ENCODE measurements at regions not wholly inside any gene's neighbourhood (a gene's known extent, or its start where the extent isn't known, plus 50 kb on each side); places are given as distances from the start of the nearest gene placed in this dataset.

DNA sequence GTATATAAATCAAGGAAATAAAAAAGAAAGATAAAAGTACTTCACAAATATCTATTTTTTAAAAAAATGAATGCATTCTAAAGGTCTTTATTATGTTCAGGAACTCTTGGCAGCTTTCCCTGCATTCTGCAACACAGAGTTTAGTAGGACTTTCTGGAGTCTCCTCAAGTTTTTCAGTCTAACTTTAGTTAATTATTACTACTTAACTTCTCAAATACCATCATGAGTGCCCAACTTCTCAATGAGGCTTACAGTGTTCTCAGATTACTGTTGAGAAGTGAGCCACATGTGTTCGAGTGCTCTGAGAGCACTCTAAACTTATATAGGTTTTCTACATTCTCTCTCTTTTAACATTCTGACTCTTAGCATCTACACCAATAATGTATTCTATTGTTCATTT is 1852.9 kb upstream of the PCDH10 start:
- H3K9me3 Mint-ChIP-seq: peaks cover 28% of the 10 kb centered on the region
- no peak overlapping the region for H3K27ac Mint-ChIP-seq
- peaks cover 2% of the 10 kb centered on the region; the same call in 1 of the 2 replicates for H3K27me3 Mint-ChIP-seq (ENCODE audit: insufficient read depth)
- no peaks in the 10 kb centered on the region for H3K4me1 Mint-ChIP-seq (ENCODE audit: low read depth)
- H3K36me3 Mint-ChIP-seq (ENCODE audit: low read depth): no peaks in the 10 kb centered on the region
- DNase-seq: no peak
- TF ChIP-seq, protein P1, sequence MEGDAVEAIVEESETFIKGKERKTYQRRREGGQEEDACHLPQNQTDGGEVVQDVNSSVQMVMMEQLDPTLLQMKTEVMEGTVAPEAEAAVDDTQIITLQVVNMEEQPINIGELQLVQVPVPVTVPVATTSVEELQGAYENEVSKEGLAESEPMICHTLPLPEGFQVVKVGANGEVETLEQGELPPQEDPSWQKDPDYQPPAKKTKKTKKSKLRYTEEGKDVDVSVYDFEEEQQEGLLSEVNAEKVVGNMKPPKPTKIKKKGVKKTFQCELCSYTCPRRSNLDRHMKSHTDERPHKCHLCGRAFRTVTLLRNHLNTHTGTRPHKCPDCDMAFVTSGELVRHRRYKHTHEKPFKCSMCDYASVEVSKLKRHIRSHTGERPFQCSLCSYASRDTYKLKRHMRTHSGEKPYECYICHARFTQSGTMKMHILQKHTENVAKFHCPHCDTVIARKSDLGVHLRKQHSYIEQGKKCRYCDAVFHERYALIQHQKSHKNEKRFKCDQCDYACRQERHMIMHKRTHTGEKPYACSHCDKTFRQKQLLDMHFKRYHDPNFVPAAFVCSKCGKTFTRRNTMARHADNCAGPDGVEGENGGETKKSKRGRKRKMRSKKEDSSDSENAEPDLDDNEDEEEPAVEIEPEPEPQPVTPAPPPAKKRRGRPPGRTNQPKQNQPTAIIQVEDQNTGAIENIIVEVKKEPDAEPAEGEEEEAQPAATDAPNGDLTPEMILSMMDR (IDR thresholded peaks at IDR 0.05): no peak
- H3K4me3 Mint-ChIP-seq: no peak overlapping the region

DNA sequence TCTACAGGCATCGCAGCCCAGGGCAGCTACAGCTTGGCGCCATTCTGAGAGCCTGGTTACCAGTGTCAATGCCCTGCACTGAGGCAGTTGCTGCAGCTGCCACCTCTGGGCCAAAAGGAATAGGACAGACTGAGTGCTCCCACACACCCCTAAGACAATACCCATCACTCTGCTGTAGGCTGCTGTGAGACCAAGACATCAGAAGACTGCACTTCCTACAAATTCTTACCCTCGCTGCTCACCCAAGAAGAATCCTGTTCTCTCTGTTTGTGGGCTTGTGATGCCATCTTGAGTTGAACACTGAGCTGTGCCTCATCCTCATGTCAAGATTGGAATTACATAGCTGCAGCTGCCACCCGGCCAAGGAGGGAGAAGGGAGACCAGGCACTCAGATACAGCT is 1847.0 kb upstream of the PCDH10 start:
- TF ChIP-seq, protein P1 (IDR thresholded peaks at IDR 0.05): no peak
- Mint-ChIP-seq H3K4me1 (ENCODE audit: low read depth) (no peaks in the 10 kb centered on the region), H3K9me3 (peaks cover 26% of the 10 kb centered on the region), H3K27ac (no peak overlapping the region), H3K36me3 (ENCODE audit: low read depth) (no peaks in the 10 kb centered on the region), H3K4me3 (no peak overlapping the region), H3K27me3 (ENCODE audit: insufficient read depth) (no peaks in the 10 kb centered on the region)
- DNase-seq: no peak

DNA sequence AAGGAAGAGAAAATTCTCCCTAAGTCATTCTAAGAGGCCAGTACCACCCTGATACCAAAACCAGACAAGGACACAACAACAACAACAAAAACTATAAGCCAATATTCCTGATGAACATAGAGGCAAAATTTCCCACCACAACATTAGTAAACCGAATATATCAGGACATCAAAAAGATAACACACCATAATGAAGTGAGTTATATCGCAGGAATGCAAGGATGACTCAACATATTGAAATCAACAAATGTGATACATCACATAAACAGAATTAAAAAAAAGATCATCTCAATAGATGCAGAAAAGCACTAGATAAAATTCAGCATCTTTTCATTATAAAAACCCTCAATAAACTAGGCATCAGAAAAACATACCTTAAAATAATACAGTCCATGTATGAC is 1844.4 kb upstream of the PCDH10 start:
- no peaks in the 10 kb centered on the region for H3K36me3 Mint-ChIP-seq (ENCODE audit: low read depth)
- H3K27me3 Mint-ChIP-seq (ENCODE audit: insufficient read depth): no peaks in the 10 kb centered on the region
- no peak overlapping the region for H3K4me3 Mint-ChIP-seq
- H3K4me1 Mint-ChIP-seq (ENCODE audit: low read depth): no peaks in the 10 kb centered on the region
- H3K27ac Mint-ChIP-seq: no peak overlapping the region
- TF ChIP-seq, protein P1 (IDR thresholded peaks at IDR 0.05): no peak
- peaks cover 34% of the 10 kb centered on the region for H3K9me3 Mint-ChIP-seq
- no peak for DNase-seq

DNA sequence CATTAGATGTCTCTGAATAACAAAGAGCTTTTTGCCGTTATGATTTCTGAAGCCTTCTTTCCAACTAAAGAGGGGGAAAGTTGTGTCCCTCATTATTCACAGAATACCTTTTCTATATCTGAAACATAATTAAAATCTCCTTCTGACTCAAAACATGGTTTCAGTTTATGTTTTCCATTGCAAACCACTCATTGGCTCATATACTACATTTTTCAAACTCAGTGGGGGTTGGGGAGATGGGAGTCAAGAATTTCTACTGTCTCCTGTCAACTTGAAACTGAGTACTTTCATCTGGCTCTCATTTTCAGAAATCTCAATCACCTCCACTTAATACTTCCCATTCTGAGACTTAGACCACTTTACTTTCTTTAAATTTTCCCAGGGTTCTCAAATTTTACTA is 1839.5 kb upstream of the PCDH10 start:
- no peak for DNase-seq
- Mint-ChIP-seq H3K4me1 (ENCODE audit: low read depth) (no peaks in the 10 kb centered on the region), H3K4me3 (no peak overlapping the region), H3K27ac (no peak overlapping the region), H3K27me3 (ENCODE audit: insufficient read depth) (no peaks in the 10 kb centered on the region), H3K9me3 (peaks cover 22% of the 10 kb centered on the region), H3K36me3 (ENCODE audit: low read depth) (no peaks in the 10 kb centered on the region; the same call in 1 of the 2 replicates)
- TF ChIP-seq, protein P1 (IDR thresholded peaks at IDR 0.05): no peak

DNA sequence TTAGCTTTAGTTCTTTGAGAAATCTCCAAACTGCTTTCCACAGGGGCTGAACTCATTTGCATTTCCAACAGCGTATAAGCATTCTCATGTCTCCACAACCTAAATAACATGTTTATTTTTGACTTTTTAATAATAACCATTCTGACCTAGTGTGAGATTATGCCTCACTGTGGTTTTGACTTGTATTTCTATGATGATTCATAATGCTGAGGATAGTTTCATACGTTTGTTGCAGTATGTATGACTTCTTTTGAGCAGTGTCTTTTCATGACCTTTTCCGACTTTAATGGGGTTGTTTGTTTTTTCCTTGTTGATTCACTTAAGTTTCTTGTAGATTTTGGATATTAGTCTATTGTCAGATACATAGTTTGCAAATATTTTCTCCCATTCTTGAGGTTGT is 1833.0 kb upstream of the PCDH10 start:
- DNase-seq: no peak
- no peaks in the 10 kb centered on the region; the same call in 1 of the 2 replicates for H3K36me3 Mint-ChIP-seq (ENCODE audit: low read depth)
- no peak overlapping the region for H3K4me3 Mint-ChIP-seq
- TF ChIP-seq, protein P1 (IDR thresholded peaks at IDR 0.05): no peak
- H3K4me1 Mint-ChIP-seq (ENCODE audit: low read depth): no peaks in the 10 kb centered on the region
- H3K27me3 Mint-ChIP-seq (ENCODE audit: insufficient read depth): no peaks in the 10 kb centered on the region
- H3K9me3 Mint-ChIP-seq: peaks cover 44% of the 10 kb centered on the region
- H3K27ac Mint-ChIP-seq: no peak overlapping the region

DNA sequence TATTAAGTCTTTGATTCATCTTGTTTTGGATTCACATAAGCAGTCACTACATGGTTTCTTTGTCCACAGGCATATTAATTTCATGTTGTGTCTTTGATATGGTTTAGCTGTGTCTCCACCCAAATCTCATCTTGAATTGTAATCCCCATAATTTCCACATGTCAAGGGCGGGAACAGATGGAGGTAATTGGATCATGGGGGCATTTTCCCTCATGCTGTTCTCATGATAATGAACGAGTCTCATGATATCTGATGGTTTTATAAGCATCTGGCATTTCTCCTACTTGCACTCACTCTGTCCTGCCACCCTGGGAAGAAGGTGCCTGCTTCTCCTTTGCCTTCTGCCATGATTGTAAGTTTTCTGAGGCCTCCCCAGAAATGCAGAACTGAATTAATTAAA is 1811.2 kb upstream of the PCDH10 start:
- Mint-ChIP-seq H3K9me3 (peaks cover 11% of the 10 kb centered on the region), H3K36me3 (ENCODE audit: low read depth) (no peaks in the 10 kb centered on the region), H3K4me1 (ENCODE audit: low read depth) (no peaks in the 10 kb centered on the region), H3K27ac (no peak overlapping the region), H3K4me3 (no peak overlapping the region), H3K27me3 (ENCODE audit: insufficient read depth) (no peaks in the 10 kb centered on the region)
- TF ChIP-seq, protein P1 (IDR thresholded peaks at IDR 0.05): no peak
- no peak for DNase-seq
